AG04450 (cell line): ENCODE measurements at regions not wholly inside any gene's neighbourhood (a gene's known extent, or its start where the extent isn't known, plus 50 kb on each side); places are given as distances from the start of the nearest gene placed in this dataset.
"Not testable (repeated sequence)": the region's sequence is repeated elsewhere in the genome, so short reads cannot be mapped to it uniquely, and the experiment has no call there.

Experiments
- CTCF ChIA-PET: fragments of 300-600, 350-600 bp; formaldehyde crosslinking; extraction: SDS; loops from one replicate; lab custom pipeline; 2022; ENCODE audit warnings: antibody characterized with exemption, inconsistent platforms; lab: Charles Lee
- POLR2A ChIA-PET: fragments of 350-600 bp; formaldehyde crosslinking; extraction: SDS; loops from one replicate; lab custom pipeline; 2021; ENCODE audit warnings: antibody characterized with exemption, inconsistent platforms; lab: Yijun Ruan, JAX
- DNase-seq: peaks from one replicate; pipeline ENCODE4 v3.0.0-alpha.2; 2011; ENCODE audit warnings: low read depth, low spot score
- H3K27ac ChIP-seq: one replicate; pipeline ENCODE4 v1.5.1; 2012; ENCODE audit warnings: low read depth, low read length, control low read depth
- H3K27me3 ChIP-seq: one replicate; pipeline ENCODE4 v1.6.0; 2012; ENCODE audit warnings: low read length; ENCODE audit not compliant: control insufficient read depth, insufficient read depth
- H3K4me3 ChIP-seq: 2 replicates; pipeline ENCODE4 v1.5.1; 2011; ENCODE audit warnings: mild to moderate bottlenecking, low read depth, low read length, control low read depth
- H3K9me3 ChIP-seq: 2 replicates; pipeline ENCODE4 v1.5.1; 2012; ENCODE audit warnings: low read length; ENCODE audit not compliant: control insufficient read depth, insufficient read depth
- TF ChIP-seq, protein P1 (sequence below): IDR thresholded peaks from 2 replicates; pipeline ENCODE4 v1.5.1; 2011; ENCODE audit warnings: low read depth, low read length, control low read depth, inconsistent platforms

DNA sequence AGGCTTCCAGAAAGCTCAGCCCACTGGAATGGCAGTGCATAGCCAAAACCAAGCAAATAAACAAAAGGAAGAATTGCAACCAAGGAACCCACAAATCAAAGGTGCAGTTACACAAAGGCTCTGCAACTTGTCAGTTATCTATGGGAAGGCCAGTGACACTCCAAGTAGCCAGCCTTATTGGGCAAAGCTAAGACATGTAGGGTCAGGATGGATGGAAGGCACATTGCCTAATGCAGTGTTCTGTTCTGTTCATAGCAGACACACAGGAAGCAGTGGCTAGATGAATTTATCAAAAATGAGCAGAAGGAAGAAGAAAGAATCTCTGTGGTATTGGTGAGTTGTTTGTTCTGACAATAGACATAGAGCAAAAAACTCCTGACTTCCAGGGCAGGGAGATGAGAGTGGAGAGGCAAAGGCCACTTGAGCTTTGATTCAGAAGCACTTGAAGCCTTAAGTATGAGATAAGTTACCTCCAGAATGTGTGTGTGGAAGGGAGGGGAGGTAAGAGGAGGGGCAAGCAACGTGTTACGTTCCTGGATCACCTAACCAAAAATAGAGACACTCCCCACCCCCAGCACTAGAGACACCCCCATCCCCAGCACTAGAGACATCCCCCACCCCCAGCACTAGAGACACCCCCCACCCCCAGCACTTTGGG is 57.9 kb upstream of the AKAP12 start:
- Histone ChIP-seq H3K27ac (no peak overlapping the region), H3K9me3 (no peaks in the 10 kb centered on the region), H3K4me3 (no peak overlapping the region), H3K27me3 (peaks cover 2% of the 10 kb centered on the region)
- ChIA-PET POLR2A (interaction anchor here (0.6 kb wide), 1 partner anchor 156 kb away, joined by 3 read pairs; no protein-coding TSS in a partner anchor), CTCF (interaction anchor here (1.4 kb wide), 1 partner anchor 143 kb away, joined by 3 read pairs; no protein-coding TSS in a partner anchor)
- DNase-seq: no peak
- TF ChIP-seq, protein P1, sequence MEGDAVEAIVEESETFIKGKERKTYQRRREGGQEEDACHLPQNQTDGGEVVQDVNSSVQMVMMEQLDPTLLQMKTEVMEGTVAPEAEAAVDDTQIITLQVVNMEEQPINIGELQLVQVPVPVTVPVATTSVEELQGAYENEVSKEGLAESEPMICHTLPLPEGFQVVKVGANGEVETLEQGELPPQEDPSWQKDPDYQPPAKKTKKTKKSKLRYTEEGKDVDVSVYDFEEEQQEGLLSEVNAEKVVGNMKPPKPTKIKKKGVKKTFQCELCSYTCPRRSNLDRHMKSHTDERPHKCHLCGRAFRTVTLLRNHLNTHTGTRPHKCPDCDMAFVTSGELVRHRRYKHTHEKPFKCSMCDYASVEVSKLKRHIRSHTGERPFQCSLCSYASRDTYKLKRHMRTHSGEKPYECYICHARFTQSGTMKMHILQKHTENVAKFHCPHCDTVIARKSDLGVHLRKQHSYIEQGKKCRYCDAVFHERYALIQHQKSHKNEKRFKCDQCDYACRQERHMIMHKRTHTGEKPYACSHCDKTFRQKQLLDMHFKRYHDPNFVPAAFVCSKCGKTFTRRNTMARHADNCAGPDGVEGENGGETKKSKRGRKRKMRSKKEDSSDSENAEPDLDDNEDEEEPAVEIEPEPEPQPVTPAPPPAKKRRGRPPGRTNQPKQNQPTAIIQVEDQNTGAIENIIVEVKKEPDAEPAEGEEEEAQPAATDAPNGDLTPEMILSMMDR: no peak

GRCh38 chr6:151182958-151183357 is 56.8 kb upstream of the AKAP12 start:
- H3K9me3 ChIP-seq, H3K4me3 ChIP-seq, H3K27me3 ChIP-seq, DNase-seq, H3K27ac ChIP-seq, POLR2A ChIA-PET: not testable (repeated sequence)
- CTCF ChIA-PET: interaction anchor here (1.4 kb wide), 1 partner anchor 142 kb away, joined by 3 read pairs; no protein-coding TSS in a partner anchor

GRCh38 chr6:151185148-151185547 is 54.6 kb upstream of the AKAP12 start:
- CTCF ChIA-PET: no interaction called here
- Histone ChIP-seq H3K27ac (no peak overlapping the region), H3K27me3 (peaks cover 3% of the 10 kb centered on the region), H3K9me3 (no peaks in the 10 kb centered on the region), H3K4me3 (no peak overlapping the region)
- no peak for DNase-seq
- POLR2A ChIA-PET: no interaction called here
- TF ChIP-seq, protein P1: no peak

- Histone ChIP-seq H3K27me3 (peaks cover 3% of the 10 kb centered on the region), H3K9me3 (no peaks in the 10 kb centered on the region), H3K4me3 (no peak overlapping the region), H3K27ac (no peak overlapping the region)
- TF ChIP-seq, protein P1: no peak
- no peak for DNase-seq
- ChIA-PET CTCF (no interaction called here), POLR2A (no interaction called here)
Measured at GRCh38 chr6:151186306-151186705, 53.5 kb upstream of the AKAP12 start.

- ChIA-PET CTCF (no interaction called here), POLR2A (no interaction called here)
- TF ChIP-seq, protein P1: no peak
- H3K27ac ChIP-seq: no peak overlapping the region
- peaks cover 3% of the 10 kb centered on the region for H3K27me3 ChIP-seq
- H3K9me3 ChIP-seq: no peaks in the 10 kb centered on the region
- DNase-seq: no peak
- no peak overlapping the region for H3K4me3 ChIP-seq
Measured at GRCh38 chr6:151186804-151187330, 52.9 kb upstream of the AKAP12 start.
